Keratinocyte (primary cell): ENCODE measurements at regions not wholly inside any gene's neighbourhood (a gene's known extent, or its start where the extent isn't known, plus 50 kb on each side); places are given as distances from the start of the nearest gene placed in this dataset.

Experiments used
- DNase-seq: peaks from one replicate; pipeline ENCODE4 v3.0.0-alpha.2; 2011; ENCODE audit warnings: low read depth, missing footprints, low spot score
- FAIRE-seq: peaks from 2 replicates; lab custom pipeline; 2011; peaks lifted over from hg19 to GRCh38; lab: Jason Lieb, UNC
- H2AFZ ChIP-seq: 2 replicates; pipeline ENCODE4 v1.6.0; 2012; ENCODE audit warnings: low read length, control low read depth, inconsistent platforms; ENCODE audit not compliant: control insufficient read depth
- H3K27ac ChIP-seq: 2 replicates; pipeline ENCODE4 v1.5.1; 2011; ENCODE audit warnings: low read length; ENCODE audit not compliant: control insufficient read depth, insufficient read depth
- H3K27me3 ChIP-seq: 3 replicates; pipeline ENCODE4 v1.6.0; 2011; ENCODE audit warnings: low read length; ENCODE audit not compliant: control insufficient read depth, insufficient read depth; ENCODE audit errors: extremely low read depth
- H3K36me3 ChIP-seq, 2 experiments: 2 replicates in 1 of 2; 3 replicates in 1 of 2; pipeline ENCODE4 v1.5.1; 2011; ENCODE audit warnings: low read length in 2 of 2, mild to moderate bottlenecking in 1 of 2; ENCODE audit not compliant: control insufficient read depth in 2 of 2, insufficient read depth in 2 of 2; ENCODE audit errors: extremely low read depth in 1 of 2
- H3K4me1 ChIP-seq: 3 replicates; pipeline ENCODE4 v1.5.1; 2011; ENCODE audit warnings: low read length; ENCODE audit not compliant: control insufficient read depth, insufficient read depth; ENCODE audit errors: extremely low read depth
- H3K4me2 ChIP-seq: 3 replicates; pipeline ENCODE4 v1.6.0; 2011; ENCODE audit warnings: low read depth, low read length; ENCODE audit not compliant: control insufficient read depth, insufficient read depth; ENCODE audit errors: extremely low read depth
- H3K4me3 ChIP-seq, 3 experiments: fragments of 200-600 bp in 1 of 3; sonication (generic) in 1 of 3; 2 replicates in 2 of 3; 3 replicates in 1 of 3; pipeline ENCODE4 v1.5.1; 2011 to 2016; ENCODE audit warnings: low read length in 3 of 3, mild to moderate bottlenecking in 3 of 3, control low read depth in 2 of 3, inconsistent platforms in 1 of 3, low read depth in 1 of 3, mixed read lengths in 1 of 3, mixed run types in 1 of 3, moderate library complexity in 1 of 3; ENCODE audit not compliant: control insufficient read depth in 2 of 3, insufficient read depth in 2 of 3; ENCODE audit errors: extremely low read depth in 1 of 3
- H3K79me2 ChIP-seq: 2 replicates; pipeline ENCODE4 v1.6.0; 2012; ENCODE audit warnings: low read length; ENCODE audit not compliant: control insufficient read depth, insufficient read depth
- H3K9ac ChIP-seq: 3 replicates; pipeline ENCODE4 v1.6.0; 2011; ENCODE audit warnings: low read length; ENCODE audit not compliant: control insufficient read depth, insufficient read depth; ENCODE audit errors: extremely low read depth
- H3K9me1 ChIP-seq: 3 replicates; pipeline ENCODE4 v1.6.0; 2011; ENCODE audit warnings: low read length; ENCODE audit not compliant: control insufficient read depth, insufficient read depth; ENCODE audit errors: extremely low read depth
- H3K9me3 ChIP-seq: 2 replicates; pipeline ENCODE4 v1.5.1; 2012; ENCODE audit warnings: low read depth, low read length; ENCODE audit not compliant: control insufficient read depth
- H4K20me1 ChIP-seq: 3 replicates; pipeline ENCODE4 v1.6.0; 2011; ENCODE audit warnings: low read length; ENCODE audit not compliant: control insufficient read depth, insufficient read depth; ENCODE audit errors: extremely low read depth
- CTCF ChIP-seq, 3 experiments: IDR thresholded peaks in 1 of 3; conservative IDR thresholded peaks in 1 of 3; optimal IDR thresholded peaks in 1 of 3; 2 replicates in 2 of 3; 3 replicates in 1 of 3; pipeline versions ENCODE3 to v1.5.1; 2011; ENCODE audit warnings: low read length in 3 of 3, mild to moderate bottlenecking in 3 of 3, moderate library complexity in 2 of 3, control low read depth in 1 of 3, inconsistent platforms in 1 of 3; ENCODE audit not compliant: insufficient read depth in 2 of 3; ENCODE audit errors: extremely low read depth in 1 of 3
- EZH2 ChIP-seq: IDR thresholded peaks from one replicate; pipeline ENCODE4 v1.6.1; 2012; ENCODE audit warnings: inconsistent platforms, mild to moderate bottlenecking, low read length, moderate library complexity
- dilution Hi-C: fragments of 300-500 bp; cut with MboI; formaldehyde crosslinking; loops from one replicate; pipeline ENCODE4 v1.7.0; 2020; ENCODE audit warnings: low sequenced_read_pairs; ENCODE audit not compliant: extremely low pct_ligation_motif_present

DNA sequence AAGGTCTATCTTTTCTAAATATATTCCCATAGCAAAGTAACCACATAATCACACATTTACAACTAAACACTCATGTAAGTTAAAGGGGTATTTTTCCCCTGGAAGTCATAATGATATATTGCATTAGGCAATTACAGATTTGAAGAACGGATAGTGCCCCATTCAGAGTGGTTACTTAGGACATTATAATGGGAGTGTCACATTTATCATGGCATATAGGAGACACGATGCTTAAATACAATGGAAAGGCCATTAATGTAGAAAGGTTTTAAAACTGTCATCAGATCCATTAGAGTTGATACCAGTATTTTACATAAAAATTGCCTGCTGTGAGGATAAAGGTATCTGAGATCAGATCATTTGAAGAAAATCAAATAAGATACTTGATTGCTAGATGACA, 582.0 kb upstream of the SEMA6D start:
- Histone ChIP-seq H3K4me2 (no peak overlapping the region), H2AFZ (no peak overlapping the region), H3K9ac (no peak overlapping the region), H3K79me2 (no peaks in the 10 kb centered on the region), H3K27me3 (no peaks in the 10 kb centered on the region), H3K36me3 (no peaks in the 10 kb centered on the region), H3K4me1 (no peaks in the 10 kb centered on the region), H3K9me1 (no peaks in the 10 kb centered on the region), H4K20me1 (no peaks in the 10 kb centered on the region), H3K4me3 (no peak overlapping the region), H3K9me3 (no peaks in the 10 kb centered on the region), H3K27ac (no peak overlapping the region)
- TF ChIP-seq EZH2: no peak
- no peak for TF ChIP-seq CTCF (optimal IDR thresholded peaks at IDR 0.05 in 1 of 3, IDR thresholded peaks at IDR 0.05 in 1 of 3, conservative IDR thresholded peaks at IDR 0.05 in 1 of 3; ENCODE audit: extremely low read depth in 1 of 3, insufficient read depth in 2 of 3, low read length in 3 of 3)
- dilution Hi-C loops: no loop called here
- DNase-seq (no peak), FAIRE-seq (no peak)

DNA sequence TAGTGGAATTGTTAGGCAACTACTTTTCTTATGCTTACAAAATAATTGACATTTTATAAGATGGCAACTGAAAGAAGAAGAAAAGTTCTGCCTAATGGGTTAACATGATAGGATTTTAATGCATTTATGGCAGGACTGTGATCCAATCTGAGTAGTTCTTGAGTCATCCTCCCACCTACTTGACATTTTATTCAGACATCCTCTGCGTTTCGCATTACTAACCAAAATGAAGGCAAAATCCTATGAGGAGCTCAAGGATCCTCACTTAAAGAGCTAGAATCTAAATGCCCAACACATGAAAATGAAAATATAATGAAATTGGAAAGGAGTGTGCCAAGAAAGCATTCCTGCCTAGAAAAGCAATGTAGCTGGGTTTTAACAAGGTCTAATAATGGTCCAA, 581.1 kb upstream of the SEMA6D start:
- no peak for DNase-seq
- Histone ChIP-seq H4K20me1 (no peaks in the 10 kb centered on the region), H3K4me2 (no peak overlapping the region), H3K4me1 (no peaks in the 10 kb centered on the region), H3K36me3 (no peaks in the 10 kb centered on the region), H2AFZ (no peak overlapping the region), H3K27me3 (no peaks in the 10 kb centered on the region), H3K9me3 (no peaks in the 10 kb centered on the region), H3K4me3 (no peak overlapping the region), H3K9ac (no peak overlapping the region), H3K9me1 (no peaks in the 10 kb centered on the region), H3K27ac (no peak overlapping the region), H3K79me2 (no peaks in the 10 kb centered on the region)
- FAIRE-seq: no peak
- dilution Hi-C loops: no loop called here
- TF ChIP-seq CTCF (optimal IDR thresholded peaks at IDR 0.05 in 1 of 3, IDR thresholded peaks at IDR 0.05 in 1 of 3, conservative IDR thresholded peaks at IDR 0.05 in 1 of 3; ENCODE audit: extremely low read depth in 1 of 3, insufficient read depth in 2 of 3, low read length in 3 of 3) (no peak), EZH2 (no peak)
